GM21390 (cell line): ENCODE measurements at regions not wholly inside any gene's neighbourhood (a gene's known extent, or its start where the extent isn't known, plus 50 kb on each side); places are given as distances from the start of the nearest gene placed in this dataset.
"Not testable (repeated sequence)": the region's sequence is repeated elsewhere in the genome, so short reads cannot be mapped to it uniquely, and the experiment has no call there.

Source experiments
- ATAC-seq: cut with Tn5 transposase; IDR thresholded peaks from one replicate; pipeline ENCODE4 v1.9.1; 2021; ENCODE audit not compliant: unreplicated experiment

GRCh38 chr7:138363721-138364120 is 96.3 kb upstream of the TRIM24 start:
- ATAC-seq: no peak

- ATAC-seq: not testable (repeated sequence)
Observed at GRCh38 chr7:138366137-138366536, 93.9 kb upstream of the TRIM24 start.

- not testable (repeated sequence) for ATAC-seq
Observed at GRCh38 chr7:138366676-138367075, 93.4 kb upstream of the TRIM24 start.

GRCh38 chr7:138369797-138370196 is 90.3 kb upstream of the TRIM24 start:
- no peak for ATAC-seq

GRCh38 chr7:138370956-138371355 is 89.1 kb upstream of the TRIM24 start:
- no peak for ATAC-seq

GRCh38 chr7:138374119-138374693 is 85.9 kb upstream of the TRIM24 start:
- ATAC-seq: no peak

- no peak for ATAC-seq
Observed at GRCh38 chr7:138377306-138377705, 82.8 kb upstream of the TRIM24 start.

- ATAC-seq: no peak
Observed at GRCh38 chr7:138378741-138379559, 81.1 kb upstream of the TRIM24 start.

GRCh38 chr7:138382862-138383565 is 77.0 kb upstream of the TRIM24 start:
- no peak for ATAC-seq

GRCh38 chr7:138386821-138387220 is 73.2 kb upstream of the TRIM24 start:
- no peak for ATAC-seq

- ATAC-seq: no peak
Observed at GRCh38 chr7:138387755-138388475, 72.1 kb upstream of the TRIM24 start.

GRCh38 chr7:138388673-138389491 is 71.2 kb upstream of the TRIM24 start:
- no peak for ATAC-seq

GRCh38 chr7:138395763-138396162 is 64.3 kb upstream of the TRIM24 start:
- ATAC-seq: no peak

GRCh38 chr7:138396251-138397070 is 63.6 kb upstream of the TRIM24 start:
- peak; percentile 91 for ATAC-seq

- ATAC-seq: not testable (repeated sequence)
Observed at GRCh38 chr7:138397071-138397433, 63.0 kb upstream of the TRIM24 start.

GRCh38 chr7:138398857-138399256 is 61.2 kb upstream of the TRIM24 start:
- ATAC-seq: no peak

GRCh38 chr7:138400400-138400886 is 59.6 kb upstream of the TRIM24 start:
- ATAC-seq: no peak

- ATAC-seq: no peak
Observed at GRCh38 chr7:138402749-138403148, 57.3 kb upstream of the TRIM24 start.

GRCh38 chr7:138405496-138405895 is 54.6 kb upstream of the TRIM24 start:
- ATAC-seq: no peak

- no peak for ATAC-seq
Observed at GRCh38 chr7:138407792-138408191, 52.3 kb upstream of the TRIM24 start.
